GM18867 (cell line): ENCODE measurements at regions not wholly inside any gene's neighbourhood (a gene's known extent, or its start where the extent isn't known, plus 50 kb on each side); places are given as distances from the start of the nearest gene placed in this dataset.
"Not testable (repeated sequence)": the region's sequence is repeated elsewhere in the genome, so short reads cannot be mapped to it uniquely, and the experiment has no call there.

Source experiments
- ATAC-seq: cut with Tn5 transposase; IDR thresholded peaks from one replicate; pipeline ENCODE4 v1.9.1; 2021; ENCODE audit warnings: mild to moderate bottlenecking, moderate library complexity; ENCODE audit not compliant: unreplicated experiment

GRCh38 chr7:125299003-125299765 is 369.6 kb upstream of the POT1 start:
- no peak for ATAC-seq

GRCh38 chr7:125279961-125280360 is 350.3 kb upstream of the POT1 start:
- no peak for ATAC-seq

GRCh38 chr7:125278318-125278717 is 348.7 kb upstream of the POT1 start:
- no peak for ATAC-seq

- not testable (repeated sequence) for ATAC-seq
These were observed 345.1 kb upstream of the POT1 start for GRCh38 chr7:125274742-125275141.

- not testable (repeated sequence) for ATAC-seq
These were observed 334.7 kb upstream of the POT1 start for GRCh38 chr7:125264174-125264856.

- not testable (repeated sequence) for ATAC-seq
These were observed 329.3 kb upstream of the POT1 start for GRCh38 chr7:125258876-125259417.

GRCh38 chr7:125257617-125258016 is 328.0 kb upstream of the POT1 start:
- no peak for ATAC-seq

GRCh38 chr7:125256446-125256845 is 326.8 kb upstream of the POT1 start:
- no peak for ATAC-seq

GRCh38 chr7:125255810-125256209 is 326.2 kb upstream of the POT1 start:
- no peak for ATAC-seq

- ATAC-seq: no peak
These were observed 324.9 kb upstream of the POT1 start for GRCh38 chr7:125254566-125254965.

- ATAC-seq: no peak
These were observed 324.0 kb upstream of the POT1 start for GRCh38 chr7:125253452-125254190.

- ATAC-seq: no peak
These were observed 318.0 kb upstream of the POT1 start for GRCh38 chr7:125247514-125248098.

GRCh38 chr7:125246706-125247105 is 317.1 kb upstream of the POT1 start:
- ATAC-seq: no peak

GRCh38 chr7:125241548-125241947 is 311.9 kb upstream of the POT1 start:
- ATAC-seq: no peak

GRCh38 chr7:125222596-125222995 is 293.0 kb upstream of the POT1 start:
- ATAC-seq: no peak

- ATAC-seq: no peak
These were observed 288.5 kb upstream of the POT1 start for GRCh38 chr7:125218076-125218475.

- ATAC-seq: no peak
These were observed 271.4 kb upstream of the POT1 start for GRCh38 chr7:125201002-125201401.

- ATAC-seq: no peak
These were observed 268.2 kb upstream of the POT1 start for GRCh38 chr7:125197731-125198393.

- ATAC-seq: no peak
These were observed 265.5 kb upstream of the POT1 start for GRCh38 chr7:125195156-125195555.

GRCh38 chr7:125193263-125193662 is 263.6 kb upstream of the POT1 start:
- no peak for ATAC-seq

GRCh38 chr7:125184801-125185200 is 255.2 kb upstream of the POT1 start:
- ATAC-seq: no peak
